Neural progenitor cell (in vitro differentiated cells): ENCODE measurements at regions not wholly inside any gene's neighbourhood (a gene's known extent, or its start where the extent isn't known, plus 50 kb on each side); places are given as distances from the start of the nearest gene placed in this dataset.

ENCODE experiments used
- CTCF ChIP-seq: fragments of 200-600 bp; sonication (generic); IDR thresholded peaks from 2 replicates; pipeline ENCODE4 v1.5.1; 2017; ENCODE audit warnings: antibody characterized with exemption, mild to moderate bottlenecking
- EZH2 ChIP-seq: fragments of 200-600 bp; sonication (generic); IDR thresholded peaks from 2 replicates; pipeline ENCODE4 v1.6.1; 2017; ENCODE audit warnings: antibody characterized with exemption, mild to moderate bottlenecking, moderate library complexity
- EZH2phosphoT487 ChIP-seq: fragments of 200-600 bp; sonication (generic); IDR thresholded peaks from 2 replicates; pipeline ENCODE4 v1.6.1; 2017; ENCODE audit warnings: antibody characterized with exemption

- TF ChIP-seq EZH2 (no peak), CTCF (no peak), EZH2phosphoT487 (no peak)
Measured at GRCh38 chr7:82578430-82578829, 134.9 kb upstream of the CACNA2D1 start.
